AG04450 (cell line): ENCODE measurements at regions not wholly inside any gene's neighbourhood (a gene's known extent, or its start where the extent isn't known, plus 50 kb on each side); places are given as distances from the start of the nearest gene placed in this dataset.

Source experiments
- CTCF ChIA-PET: fragments of 300-600, 350-600 bp; formaldehyde crosslinking; extraction: SDS; loops from one replicate; lab custom pipeline; 2022; ENCODE audit warnings: antibody characterized with exemption, inconsistent platforms; lab: Charles Lee
- POLR2A ChIA-PET: fragments of 350-600 bp; formaldehyde crosslinking; extraction: SDS; loops from one replicate; lab custom pipeline; 2021; ENCODE audit warnings: antibody characterized with exemption, inconsistent platforms; lab: Yijun Ruan, JAX
- DNase-seq: peaks from one replicate; pipeline ENCODE4 v3.0.0-alpha.2; 2011; ENCODE audit warnings: low read depth, low spot score
- H3K27ac ChIP-seq: one replicate; pipeline ENCODE4 v1.5.1; 2012; ENCODE audit warnings: low read depth, low read length, control low read depth
- H3K27me3 ChIP-seq: one replicate; pipeline ENCODE4 v1.6.0; 2012; ENCODE audit warnings: low read length; ENCODE audit not compliant: control insufficient read depth, insufficient read depth
- H3K4me3 ChIP-seq: 2 replicates; pipeline ENCODE4 v1.5.1; 2011; ENCODE audit warnings: mild to moderate bottlenecking, low read depth, low read length, control low read depth
- H3K9me3 ChIP-seq: 2 replicates; pipeline ENCODE4 v1.5.1; 2012; ENCODE audit warnings: low read length; ENCODE audit not compliant: control insufficient read depth, insufficient read depth
- CTCF ChIP-seq: IDR thresholded peaks from 2 replicates; pipeline ENCODE4 v1.5.1; 2011; ENCODE audit warnings: low read depth, low read length, control low read depth, inconsistent platforms

- ChIA-PET POLR2A (no interaction called here), CTCF (interaction anchor here (0.8 to 0.9 kb wide), 2 partner anchors 10 to 45 kb away, joined by 3 read pairs; no protein-coding TSS in a partner anchor)
- Histone ChIP-seq H3K27ac (no peak overlapping the region), H3K9me3 (no peaks in the 10 kb centered on the region), H3K4me3 (no peak overlapping the region), H3K27me3 (no peaks in the 10 kb centered on the region)
- no peak for TF ChIP-seq CTCF
- no peak for DNase-seq
Measured at GRCh38 chr2:181787310-181788048, 104.1 kb upstream of the ITPRID2 start.

GRCh38 chr2:181788897-181789555 lies 102.5 kb upstream of the ITPRID2 start:
- no peak for DNase-seq
- TF ChIP-seq CTCF: no peak
- ChIA-PET POLR2A (interaction anchor here (0.5 kb wide), 1 partner anchor 97 kb away, joined by 3 read pairs; no protein-coding TSS in a partner anchor), CTCF (interaction anchor here (0.6 to 1.2 kb wide), 3 partner anchors 74 to 684 kb away, joined by 3 read pairs; no protein-coding TSS in a partner anchor)
- Histone ChIP-seq H3K27me3 (no peaks in the 10 kb centered on the region), H3K9me3 (no peaks in the 10 kb centered on the region), H3K4me3 (no peak overlapping the region), H3K27ac (no peak overlapping the region)

- POLR2A ChIA-PET: no interaction called here
- Histone ChIP-seq H3K27me3 (no peaks in the 10 kb centered on the region), H3K9me3 (no peaks in the 10 kb centered on the region), H3K4me3 (no peak overlapping the region), H3K27ac (no peak overlapping the region)
- DNase-seq: no peak
- no peak for TF ChIP-seq CTCF
- CTCF ChIA-PET: interaction anchor here (0.6 to 0.9 kb wide), 4 partner anchors 47 to 1526 kb away, joined by 3 to 5 read pairs (median 3); no protein-coding TSS in a partner anchor
Measured at GRCh38 chr2:181789827-181790448, 101.6 kb upstream of the ITPRID2 start.

GRCh38 chr2:181790716-181791649 lies 100.5 kb upstream of the ITPRID2 start:
- Histone ChIP-seq H3K27me3 (no peaks in the 10 kb centered on the region), H3K27ac (peak overlapping the region; percentile 92), H3K9me3 (no peaks in the 10 kb centered on the region), H3K4me3 (no peak overlapping the region)
- TF ChIP-seq CTCF: no peak
- ChIA-PET POLR2A (no interaction called here), CTCF (interaction anchor here (0.8 to 0.9 kb wide), 2 partner anchors 48 to 100 kb away, joined by 3 read pairs; no protein-coding TSS in a partner anchor)
- DNase-seq: peak; percentile 91
